Right ventricle myocardium superior (tissue), 1 donor: ENCODE measurements at regions not wholly inside any gene's neighbourhood (a gene's known extent, or its start where the extent isn't known, plus 50 kb on each side); places are given as distances from the start of the nearest gene placed in this dataset.

Experiments used
- ATAC-seq: fragments of 200-7000 bp; cut with Tn5 transposase; one replicate; pipeline ENCODE4 v1.9.1; 2020; ENCODE audit warnings: mild to moderate bottlenecking; ENCODE audit not compliant: poor library complexity
- DNase-seq: peaks from one replicate; pipeline ENCODE4 v3.0.0-alpha.2; 2020
- intact Hi-C: fragments of 100-400 bp; cut with DNase I; formaldehyde crosslinking; loops from one replicate; pipeline ENCODE4 v1.11.2; 2022
- donor health status: DM: no; HTN: yes; CAD: no; lungs with severe emphysema.

DNA sequence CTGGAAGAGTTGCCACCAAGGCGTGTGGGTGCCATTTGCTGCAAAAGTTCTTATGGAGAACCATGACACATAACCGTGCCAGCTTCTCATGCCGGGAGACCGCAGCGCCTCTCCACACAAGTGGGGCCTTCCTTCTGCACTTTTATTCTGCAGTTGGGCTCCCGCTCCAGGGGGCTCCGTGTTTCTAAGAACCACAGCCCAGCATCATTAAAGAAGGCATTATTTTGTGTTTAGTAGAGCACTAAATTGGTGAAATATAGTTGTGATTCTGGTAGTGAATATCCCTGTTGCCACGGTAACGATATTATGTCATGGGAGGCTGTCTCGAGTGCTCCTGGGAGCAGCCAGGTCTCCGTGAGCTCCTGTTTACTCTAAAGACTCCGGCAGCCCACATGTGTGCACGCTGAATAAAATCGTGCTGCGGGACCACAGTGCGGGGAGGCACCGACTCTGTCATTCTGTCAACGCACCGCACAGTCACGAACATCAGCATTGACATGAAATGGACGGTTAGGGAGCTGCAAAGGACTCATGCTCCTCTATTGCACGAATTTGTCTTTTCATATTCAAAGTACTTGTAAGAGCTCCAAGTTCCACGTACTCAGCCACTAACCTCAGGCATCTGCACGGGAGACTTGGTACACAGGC is 68.8 kb upstream of the PITRM1 start:
- ATAC-seq = no peak
- intact Hi-C loops = no loop called here

DNA sequence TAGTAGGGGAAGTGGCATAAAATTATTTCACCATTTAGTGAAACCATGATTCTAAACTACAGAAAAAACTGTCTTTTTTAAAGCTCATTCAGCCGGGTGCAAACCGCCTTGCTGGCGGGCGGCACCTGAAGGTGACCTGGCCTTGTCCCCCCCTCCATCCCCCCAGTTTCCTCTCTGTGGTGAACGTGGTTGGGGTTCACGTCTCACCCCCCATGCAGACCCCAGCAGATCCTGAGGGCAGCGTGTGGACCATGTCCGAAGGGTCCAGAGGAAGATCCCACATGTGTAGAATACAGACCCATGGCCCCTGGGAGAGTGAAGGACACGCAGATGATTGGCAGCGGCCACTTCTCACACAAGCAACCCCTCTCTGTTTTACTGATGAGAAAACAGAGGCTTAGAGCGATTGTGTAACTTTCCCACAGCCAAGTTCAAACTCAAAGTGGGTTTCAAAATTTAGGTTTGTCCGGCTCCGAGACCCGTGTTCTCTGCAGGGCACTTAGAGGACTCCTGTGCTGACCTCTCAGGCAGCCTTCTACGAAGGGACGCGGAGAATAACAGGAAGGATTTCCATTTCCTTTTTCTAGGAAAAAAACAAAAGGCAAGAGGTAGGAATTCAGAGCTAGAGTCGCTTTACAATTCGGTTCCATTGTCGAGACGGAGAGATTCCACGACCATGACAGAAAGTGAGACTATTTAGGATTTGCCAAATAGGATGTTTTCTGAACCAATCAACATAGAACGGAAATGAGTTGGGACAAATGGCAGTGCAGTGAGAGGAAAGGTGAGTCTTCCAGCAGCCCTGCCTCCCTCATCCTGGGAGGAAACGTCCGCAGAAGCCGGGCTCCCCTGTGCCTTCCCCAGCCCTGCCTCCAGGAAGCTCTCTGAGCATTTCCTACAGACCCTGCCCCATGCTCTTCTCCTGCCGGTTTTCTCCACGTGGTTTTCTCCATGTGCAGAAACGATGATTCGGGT is 67.6 kb upstream of the PITRM1 start:
- intact Hi-C loops = loop anchor here (10.0 kb wide), 1 partner anchor 1535 kb away; no protein-coding TSS in a partner anchor
- ATAC-seq (no peak), DNase-seq (no peak)

More for the DNA sequence above, 68.8 kb upstream of the PITRM1 start:
- DNase-seq = no peak

DNA sequence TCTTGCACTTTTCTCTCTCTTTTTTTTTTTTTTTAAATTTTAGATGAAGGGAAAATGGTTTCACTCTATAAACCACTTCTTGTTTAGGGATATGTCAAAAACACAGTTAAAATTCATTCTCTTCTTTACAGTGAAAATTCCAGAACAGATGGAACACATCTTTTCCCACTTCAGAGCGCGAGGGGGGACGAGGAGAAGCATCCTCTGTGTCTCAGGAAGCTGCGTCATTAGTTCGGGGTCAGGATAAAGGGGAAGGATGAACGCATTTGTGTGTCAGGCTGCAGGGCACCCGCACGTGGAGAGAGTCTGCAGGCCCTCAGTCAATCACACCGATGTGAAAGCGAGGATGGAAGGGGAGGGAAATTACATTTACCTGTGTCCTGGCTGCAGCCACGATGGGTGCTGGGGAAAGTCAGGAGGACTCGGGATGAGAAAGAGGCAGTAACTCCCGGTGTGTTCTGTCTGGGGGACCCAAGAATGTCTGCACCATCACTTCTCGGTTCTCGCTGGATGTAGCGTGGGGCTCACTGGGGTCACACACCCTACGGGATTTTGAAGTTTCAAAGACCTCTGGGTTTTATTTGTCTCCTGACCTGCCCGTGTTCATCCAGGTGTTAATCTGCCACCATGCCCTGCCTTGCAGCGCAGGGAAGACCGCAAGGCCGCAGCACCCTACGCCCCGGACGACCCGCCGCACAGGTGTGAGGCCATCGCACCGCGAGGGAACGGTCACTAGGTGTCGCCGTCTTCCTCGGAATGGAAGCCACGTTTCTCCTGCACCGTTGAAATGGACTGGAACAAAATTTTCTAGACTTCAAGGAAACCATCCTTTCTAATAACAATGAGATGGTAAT is 66.7 kb upstream of the PITRM1 start:
- ATAC-seq = peak; percentile 92
- peak; percentile 84 for DNase-seq
- intact Hi-C loops = loop anchor here (10.0 kb wide), 1 partner anchor 1536 kb away; no protein-coding TSS in a partner anchor

DNA sequence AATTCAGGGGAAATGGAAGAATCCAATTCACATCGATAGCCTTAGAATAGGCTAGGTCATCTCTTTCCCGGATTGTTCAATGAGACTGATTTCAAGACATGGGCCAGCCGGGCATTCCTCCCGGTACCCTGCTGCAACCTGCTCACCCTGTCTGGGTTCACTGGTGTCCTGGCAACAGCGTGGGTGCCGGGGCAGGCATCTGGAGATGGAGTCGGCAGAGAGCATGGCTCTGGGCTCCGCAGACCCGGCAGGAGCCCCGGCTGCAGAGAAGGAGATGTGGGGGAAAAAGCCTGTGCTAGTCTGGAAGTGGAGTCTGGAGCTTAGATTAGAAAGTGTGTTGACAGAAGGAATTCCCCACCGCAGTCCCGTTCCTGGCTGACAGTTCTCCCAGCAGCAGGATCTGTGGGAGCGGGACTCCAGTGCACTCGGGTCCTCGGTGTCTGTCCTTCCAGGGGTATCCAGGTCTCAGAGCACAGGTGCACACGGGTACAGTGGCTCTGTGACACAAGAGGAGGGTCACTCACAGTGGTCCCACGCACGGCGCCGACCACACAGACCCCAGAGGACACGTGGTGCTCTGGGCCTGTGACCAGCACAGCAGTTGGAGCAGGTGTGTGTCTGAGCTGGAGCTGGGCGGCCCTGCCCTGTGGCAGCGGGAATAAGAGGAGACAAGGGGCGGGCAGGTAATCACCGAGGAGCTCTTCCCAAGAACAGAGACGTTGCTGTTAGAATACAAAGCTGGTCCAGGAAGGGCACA is 65.7 kb upstream of the PITRM1 start:
- DNase-seq = no peak
- intact Hi-C loops = loop anchor here (10.0 kb wide), 1 partner anchor 1537 kb away; no protein-coding TSS in a partner anchor
- peak; percentile 8 for ATAC-seq

DNA sequence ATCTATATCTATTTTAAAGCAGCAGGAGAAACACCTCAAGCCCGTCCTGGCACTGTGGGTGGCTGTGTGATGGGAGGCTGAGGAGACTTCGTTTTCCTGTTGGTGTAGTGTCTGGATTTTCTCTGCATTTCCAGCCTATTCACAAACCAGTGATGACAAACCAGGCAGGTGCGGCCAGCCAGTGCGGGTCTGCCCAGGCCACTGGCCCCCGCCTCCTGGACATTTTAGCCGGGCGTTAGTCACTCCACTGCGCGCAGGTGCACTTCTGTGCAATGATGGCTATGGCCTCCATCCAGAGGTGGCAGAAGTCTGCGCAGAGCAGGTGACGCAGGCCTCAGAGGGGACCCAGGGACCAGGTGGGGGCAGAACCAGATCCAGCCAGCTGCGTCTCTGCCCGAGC is 64.9 kb upstream of the PITRM1 start:
- ATAC-seq (no peak), DNase-seq (no peak)
- intact Hi-C loops = loop anchor here (10.0 kb wide), 1 partner anchor 1537 kb away; no protein-coding TSS in a partner anchor

DNA sequence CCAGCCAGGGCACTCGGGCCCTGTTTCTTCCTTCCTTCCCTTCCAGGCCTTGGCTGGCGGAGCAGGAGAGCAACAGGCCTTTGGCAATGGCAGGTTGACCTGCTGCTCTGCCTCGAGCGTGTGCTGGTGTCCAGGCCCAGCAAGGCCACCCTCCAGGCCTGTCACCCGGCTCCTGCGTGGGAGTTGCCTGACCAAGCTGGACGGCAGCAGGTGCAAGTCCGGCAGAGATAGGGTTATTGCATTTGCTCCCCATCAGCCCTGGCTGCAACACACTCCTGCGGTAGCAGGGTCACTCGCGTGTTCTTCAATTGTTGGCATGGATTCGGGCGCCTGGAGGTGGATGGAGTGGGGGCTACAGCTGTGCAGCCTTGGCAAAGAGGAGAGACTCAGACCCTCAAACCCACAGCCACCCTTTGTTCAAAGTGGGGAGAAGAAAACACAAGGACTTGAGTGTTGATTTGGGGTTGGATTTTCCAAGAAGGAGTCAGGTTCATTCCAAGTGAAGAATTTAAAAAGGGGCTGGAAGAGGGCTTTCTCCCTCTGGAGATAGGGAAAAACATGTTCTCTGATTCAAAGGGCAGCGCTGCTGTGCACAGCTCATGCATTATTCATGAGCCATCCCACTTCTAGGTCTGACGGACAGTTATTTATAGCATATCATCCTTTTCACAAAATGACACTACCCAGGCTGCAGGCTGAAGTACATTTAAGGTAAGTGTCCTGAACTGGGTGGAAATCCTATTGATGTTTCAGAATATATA is 64.2 kb upstream of the PITRM1 start:
- no peak for DNase-seq
- intact Hi-C loops = loop anchor here (10.0 kb wide), 1 partner anchor 1538 kb away; no protein-coding TSS in a partner anchor
- no peak for ATAC-seq

DNA sequence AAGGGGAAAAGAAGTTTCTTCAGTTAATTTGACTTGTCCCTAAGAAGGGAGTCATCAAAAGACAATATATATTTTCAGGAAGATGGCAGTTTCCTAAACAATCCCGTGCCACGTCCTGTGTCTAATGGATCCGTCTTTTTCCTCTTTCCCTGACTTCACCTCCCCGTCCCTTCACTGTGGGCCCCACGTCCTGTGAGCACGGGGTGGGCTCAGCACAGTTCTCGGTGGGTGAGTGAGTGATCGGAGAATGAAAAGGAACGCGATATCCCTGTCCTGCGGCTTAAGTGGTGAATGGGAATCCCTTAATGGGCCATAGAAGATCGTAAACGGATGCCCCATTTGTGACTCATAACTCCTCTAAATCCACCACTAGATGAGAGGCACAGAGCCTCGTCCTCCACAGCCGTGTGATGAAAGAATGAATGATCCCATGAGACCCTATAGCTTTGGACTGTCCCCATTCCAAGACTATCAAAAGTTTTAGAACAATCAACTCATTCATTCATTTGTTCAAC is 63.5 kb upstream of the PITRM1 start:
- DNase-seq = no peak
- intact Hi-C loops = loop anchor here (10.0 kb wide), 1 partner anchor 1539 kb away; no protein-coding TSS in a partner anchor
- no peak for ATAC-seq

DNA sequence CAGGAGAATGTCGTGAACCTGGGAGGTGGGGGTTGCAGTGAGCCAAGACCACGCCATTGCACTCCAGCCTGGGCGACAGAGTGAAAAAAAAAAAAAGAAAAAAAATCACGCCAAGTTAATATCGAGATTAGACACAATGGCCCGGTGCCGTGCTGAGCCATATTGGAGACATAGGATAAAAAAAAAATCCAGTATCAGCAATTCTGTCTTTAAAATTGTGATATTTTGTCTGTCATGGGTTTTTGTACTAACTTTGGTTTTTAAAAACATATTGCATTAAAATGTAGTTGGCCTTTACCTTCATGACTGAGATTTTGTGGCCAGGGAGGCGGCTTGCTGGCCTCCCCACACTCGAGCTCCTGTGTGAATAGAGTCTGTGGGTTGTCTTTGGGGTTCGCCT is 62.8 kb upstream of the PITRM1 start:
- DNase-seq (no peak), ATAC-seq (no peak)
- intact Hi-C loops = loop anchor here (10.0 kb wide), 1 partner anchor 1539 kb away; no protein-coding TSS in a partner anchor

DNA sequence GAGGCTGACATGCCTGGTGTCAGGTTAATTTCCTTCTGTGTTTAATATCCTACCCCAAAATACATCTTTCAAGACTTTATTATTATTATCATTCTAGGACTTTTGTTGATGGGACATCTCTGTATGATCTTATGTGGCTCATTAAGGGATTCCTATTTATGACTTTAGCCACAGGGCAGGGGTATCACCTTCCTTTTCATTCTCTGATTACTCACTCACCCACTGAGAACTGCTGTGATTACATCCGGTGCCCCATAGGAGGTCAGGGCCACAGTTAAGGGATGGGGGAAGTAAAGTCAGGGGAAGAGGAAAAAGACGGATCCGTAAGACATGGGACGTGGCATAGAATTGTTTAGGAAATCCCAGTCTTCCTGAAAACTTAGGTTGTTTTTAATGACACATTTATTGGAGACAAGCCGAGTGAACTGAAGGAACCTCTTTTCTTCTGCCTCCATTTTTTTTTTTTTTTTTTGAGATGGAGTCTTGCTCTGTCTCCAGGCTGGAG is 61.0 kb upstream of the PITRM1 start:
- DNase-seq = no peak
- intact Hi-C loops = loop anchor here (10.0 kb wide), 1 partner anchor 1541 kb away; no protein-coding TSS in a partner anchor

DNA sequence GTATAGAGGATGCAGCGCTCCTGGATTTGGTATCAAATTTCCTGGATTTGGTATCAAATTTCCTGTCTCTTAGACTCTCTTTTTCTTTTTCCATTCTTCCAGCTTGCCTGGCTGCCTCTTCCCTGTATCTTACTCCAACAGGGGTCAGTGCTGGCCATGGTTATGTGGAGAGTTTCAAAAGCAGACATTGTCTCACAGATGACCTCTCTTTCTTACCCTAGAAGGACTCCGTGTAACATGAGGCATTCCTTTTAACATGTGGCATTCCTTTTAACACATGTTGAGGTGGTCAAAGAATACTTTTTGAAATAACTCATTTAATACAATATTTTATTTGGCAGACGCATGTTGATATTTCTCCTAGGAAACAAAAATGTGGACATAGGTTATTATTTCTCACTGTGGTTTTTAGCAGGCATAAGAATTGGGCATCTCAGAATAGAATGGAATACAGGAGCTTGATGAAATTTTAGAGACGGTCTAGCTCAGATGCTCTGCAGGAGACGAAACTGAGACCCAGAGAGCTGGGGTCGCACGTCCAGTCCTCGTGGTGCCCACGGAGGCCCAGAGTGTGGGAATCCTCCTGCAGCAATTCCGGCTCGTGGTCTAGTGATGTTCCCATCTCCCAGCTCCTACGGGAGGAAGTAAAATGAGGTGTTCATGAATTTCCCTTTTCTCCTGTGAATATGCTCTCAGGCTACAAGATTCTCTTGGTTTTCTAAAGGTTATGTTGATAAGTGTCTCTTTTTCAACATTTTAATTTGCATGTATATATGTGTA is 59.6 kb upstream of the PITRM1 start:
- DNase-seq (no peak), ATAC-seq (no peak)
- intact Hi-C loops = loop anchor here (10.0 kb wide), 1 partner anchor 1543 kb away; no protein-coding TSS in a partner anchor

More for the DNA sequence above, 61.0 kb upstream of the PITRM1 start:
- ATAC-seq = no peak

DNA sequence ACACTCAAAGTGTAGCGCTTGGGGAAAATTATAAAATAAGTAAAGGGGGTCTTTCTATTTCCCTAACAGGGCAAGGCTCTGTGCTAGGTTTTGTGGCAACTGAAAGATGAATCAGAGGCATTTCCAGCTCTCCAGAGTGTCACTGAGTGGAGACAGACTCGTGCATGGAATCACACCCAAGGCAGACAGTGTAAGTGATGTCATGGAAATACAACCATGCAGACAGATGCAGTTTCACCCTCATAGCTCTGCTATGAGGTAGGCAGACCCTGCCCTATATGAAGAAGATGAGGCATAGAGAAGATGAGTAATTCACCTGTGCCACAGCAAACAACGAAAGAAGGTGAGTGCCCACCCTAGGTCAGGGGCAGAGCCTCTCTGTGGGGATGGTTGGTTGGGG is 57.2 kb upstream of the PITRM1 start:
- DNase-seq (no peak), ATAC-seq (no peak)
- intact Hi-C loops = loop anchor here (10.0 kb wide), 1 partner anchor 1545 kb away; no protein-coding TSS in a partner anchor

DNA sequence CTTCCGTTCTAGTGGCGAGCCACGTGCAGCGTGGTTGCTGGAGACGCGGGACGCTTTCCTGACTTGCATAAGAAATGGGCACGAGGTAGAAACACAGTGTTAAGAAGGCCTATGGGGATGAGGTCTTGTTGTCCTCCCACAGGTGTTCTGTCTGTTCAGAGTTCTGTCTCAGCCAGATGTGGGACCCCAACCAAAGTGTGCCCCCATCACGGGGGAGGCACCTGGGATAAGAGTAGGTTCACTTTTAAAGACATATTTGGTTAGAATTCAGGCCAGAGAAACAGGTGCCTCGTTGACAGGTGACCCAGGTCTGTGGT is 56.0 kb upstream of the PITRM1 start:
- DNase-seq (no peak), ATAC-seq (no peak)
- intact Hi-C loops = no loop called here

DNA sequence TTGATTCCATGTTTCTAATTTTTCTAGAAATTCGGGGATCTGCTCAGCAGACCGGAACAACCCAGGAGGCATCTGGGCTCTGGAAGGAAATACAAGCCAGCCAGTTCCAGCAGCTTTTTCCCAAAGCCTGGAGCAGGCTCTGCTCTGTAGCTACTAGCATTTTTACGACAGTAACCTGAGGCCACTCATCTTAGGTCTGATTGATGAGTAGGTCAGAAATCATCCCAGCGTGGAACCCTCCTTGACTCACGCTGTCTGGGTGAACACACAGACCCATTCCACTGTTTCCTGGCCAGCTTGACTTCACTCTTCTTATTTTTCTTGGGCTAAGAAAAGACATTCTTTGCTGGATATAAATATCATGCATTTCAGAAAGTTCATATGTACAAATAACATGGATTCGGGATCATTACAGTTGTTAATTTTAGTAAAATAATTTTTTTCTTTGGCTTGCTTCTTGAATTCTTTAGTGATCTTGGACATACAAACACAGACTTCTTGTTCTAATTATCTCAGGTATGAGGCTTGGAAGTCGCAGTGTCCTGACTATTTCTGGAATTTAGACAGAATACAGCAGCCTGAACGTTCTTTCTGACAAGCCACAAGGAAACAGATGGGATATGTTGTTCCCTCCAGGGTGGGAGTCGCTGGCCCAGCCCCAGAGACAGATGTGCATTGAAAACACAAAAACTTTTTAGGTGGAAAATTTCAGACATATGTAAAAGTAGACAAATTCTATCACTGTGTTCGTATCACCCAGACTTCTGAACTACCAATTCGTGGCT is 54.6 kb upstream of the PITRM1 start:
- ATAC-seq = no peak
- DNase-seq = no peak
- intact Hi-C loops = no loop called here

DNA sequence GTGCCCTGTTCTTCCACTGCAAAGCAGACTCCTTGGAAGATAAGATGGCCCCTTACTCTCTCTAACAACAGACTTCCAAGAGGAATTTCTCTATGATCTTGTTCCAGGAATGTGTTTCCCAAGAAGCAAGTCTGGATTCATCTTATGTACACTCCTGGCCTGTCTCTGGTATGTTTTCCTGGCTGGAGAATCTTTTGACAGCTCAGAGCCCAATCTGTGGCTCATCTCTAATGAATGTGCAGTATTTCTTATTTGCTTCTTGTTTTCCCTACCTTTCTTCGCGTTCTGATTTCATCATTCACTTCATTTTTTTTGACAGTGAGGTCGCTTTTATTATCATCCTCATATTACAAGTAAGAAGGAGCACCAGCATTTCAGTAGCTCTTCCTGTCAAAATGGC is 53.0 kb upstream of the PITRM1 start:
- intact Hi-C loops = no loop called here
- DNase-seq (no peak), ATAC-seq (no peak)

DNA sequence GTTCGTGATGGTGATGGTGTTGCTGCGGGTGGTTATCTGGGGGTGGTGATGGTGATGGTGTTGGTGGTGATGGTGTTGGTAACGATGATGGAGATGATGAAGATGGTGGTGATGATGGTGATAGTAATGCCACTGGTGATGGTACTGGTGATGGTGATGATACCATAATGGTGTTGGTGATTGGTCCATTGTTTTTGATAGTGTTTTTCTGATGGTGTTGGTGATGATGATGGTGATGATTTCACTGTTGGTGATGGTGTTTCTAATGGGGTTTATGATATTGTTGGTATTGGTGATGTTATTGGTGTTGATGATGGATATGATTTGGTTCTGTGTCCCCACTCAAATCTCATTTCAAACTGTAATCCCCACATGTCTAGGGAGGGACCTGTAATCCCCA is 51.7 kb upstream of the PITRM1 start:
- no peak for ATAC-seq
- intact Hi-C loops = no loop called here

More for the DNA sequence above, 51.7 kb upstream of the PITRM1 start:
- no peak for DNase-seq
